K562 (cell line): ENCODE measurements at regions not wholly inside any gene's neighbourhood (a gene's known extent, or its start where the extent isn't known, plus 50 kb on each side); places are given as distances from the start of the nearest gene placed in this dataset.

Experiments used
- BRCA1 ChIP-seq, 2 experiments: fragments of 450-650 bp in 1 of 2; sonication (generic) in 1 of 2; formaldehyde crosslinking in 1 of 2; IDR thresholded peaks; 2 replicates each; pipeline versions ENCODE4 v1.5.0 to v1.6.1; 2017 to 2020; ENCODE audit warnings: mild to moderate bottlenecking in 1 of 2, missing genetic modification reagents in 1 of 2
- CBX2 ChIP-seq: fragments of 200-600 bp; sonication (generic); IDR thresholded peaks from one replicate; pipeline ENCODE4 v1.6.1; 2012; ENCODE audit warnings: mild to moderate bottlenecking, low read length, inconsistent platforms; ENCODE audit not compliant: insufficient read depth, poor library complexity, severe bottlenecking
- ETV1 ChIP-seq: fragments of 450-650 bp; conservative IDR thresholded peaks from 2 replicates; pipeline ENCODE4 v1.6.1; 2016; ENCODE audit warnings: missing genetic modification characterization, control low read depth, low read depth, missing compliant biosample characterization
- FOXA3 ChIP-seq, 2 experiments: fragments of 450-650 bp in 1 of 2; sonication (generic) in 1 of 2; formaldehyde crosslinking; IDR thresholded peaks in 1 of 2; conservative IDR thresholded peaks in 1 of 2; 2 replicates each; pipeline versions ENCODE4 v1.4.0 to v1.8.0; 2020 to 2022; ENCODE audit warnings: mild to moderate bottlenecking in 2 of 2, missing genetic modification reagents in 1 of 2
- GTF2F1 ChIP-seq: IDR thresholded peaks from 2 replicates; pipeline ENCODE4 v1.6.1; 2011; ENCODE audit warnings: low read depth, low read length, improper control_type of control experiment
- IRF9 ChIP-seq: fragments of 450-650 bp; IDR thresholded peaks from 2 replicates; pipeline ENCODE4 v1.6.1; 2016; ENCODE audit warnings: missing biosample characterization, missing genetic modification characterization
- KAT7 ChIP-seq: sonication (generic); formaldehyde crosslinking; IDR thresholded peaks from 2 replicates; pipeline ENCODE4 v1.8.0; 2022; ENCODE audit warnings: missing genetic modification reagents, mild to moderate bottlenecking, borderline replicate concordance
- L3MBTL2 ChIP-seq: fragments of 450-650 bp; IDR thresholded peaks from 2 replicates; pipeline ENCODE4 v1.6.1; 2016; ENCODE audit warnings: mild to moderate bottlenecking, moderate library complexity
- MNT ChIP-seq, 2 experiments: fragments of 450-650 bp; conservative IDR thresholded peaks; 2 replicates each; pipeline ENCODE4 v1.6.1; 2017; ENCODE audit warnings: mild to moderate bottlenecking in 2 of 2, moderate library complexity in 2 of 2
- NEUROD1 ChIP-seq: fragments of 150-350 bp; IDR thresholded peaks from 2 replicates; pipeline ENCODE4 v1.6.1; 2014; ENCODE audit warnings: borderline replicate concordance, low read length, low read depth; ENCODE audit not compliant: partially characterized antibody
- POLR2AphosphoS5 ChIP-seq: IDR thresholded peaks from 2 replicates; pipeline ENCODE4 v1.6.1; 2011; ENCODE audit warnings: mild to moderate bottlenecking, low read depth, low read length, moderate library complexity; ENCODE audit not compliant: control insufficient read depth, insufficient read depth
- POLR2G ChIP-seq: fragments of 200-400 bp; formaldehyde crosslinking; IDR thresholded peaks from 2 replicates; pipeline ENCODE4 v1.6.1; 2017; ENCODE audit warnings: low read depth, mild to moderate bottlenecking, antibody characterized with exemption, low read length, moderate library complexity
- RBBP5 ChIP-seq: fragments of 200-600 bp; sonication (generic); IDR thresholded peaks from 2 replicates; pipeline ENCODE4 v1.6.1; 2012; ENCODE audit warnings: borderline replicate concordance, mild to moderate bottlenecking, low read length, control low read depth, inconsistent platforms; ENCODE audit not compliant: insufficient read depth, poor library complexity, severe bottlenecking
- RBFOX2 ChIP-seq: fragments of 200-400 bp; formaldehyde crosslinking; IDR thresholded peaks from 2 replicates; pipeline ENCODE4 v1.6.1; 2017; ENCODE audit warnings: low read depth, mild to moderate bottlenecking, low read length, moderate library complexity
- RBM22 ChIP-seq: fragments of 200-400 bp; formaldehyde crosslinking; IDR thresholded peaks from 2 replicates; pipeline ENCODE4 v1.6.1; 2018; ENCODE audit warnings: low read length, low read depth; ENCODE audit not compliant: poor library complexity, severe bottlenecking
- SIN3A ChIP-seq, 2 experiments: fragments of 150-350 bp in 1 of 2; IDR thresholded peaks; 2 replicates each; pipeline ENCODE4 v1.6.1; 2011 to 2016; ENCODE audit warnings: borderline replicate concordance in 2 of 2, low read depth in 2 of 2, low read length in 2 of 2, mild to moderate bottlenecking in 2 of 2, moderate library complexity in 2 of 2; ENCODE audit not compliant: control insufficient read depth in 1 of 2
- ZKSCAN1 ChIP-seq: fragments of 150-350 bp; IDR thresholded peaks from 2 replicates; pipeline ENCODE4 v1.6.1; 2016; ENCODE audit warnings: low read depth, low read length
- ZNF511 ChIP-seq: sonication (generic); formaldehyde crosslinking; IDR thresholded peaks from 2 replicates; pipeline ENCODE4 v1.8.0; 2022; ENCODE audit warnings: mild to moderate bottlenecking, missing genetic modification reagents
- ZNF740 ChIP-seq, 3 experiments: fragments of 200-800 bp in 1 of 3; sonication (Bioruptor generic) in 1 of 3; sonication (generic) in 1 of 3; formaldehyde crosslinking in 1 of 3; IDR thresholded peaks; 2 replicates each; pipeline versions ENCODE4 v1.6.1 to v1.8.0; 2016 to 2022; ENCODE audit warnings: mild to moderate bottlenecking in 2 of 3, missing compliant biosample characterization in 2 of 3, missing genetic modification characterization in 2 of 3, missing genetic modification reagents in 1 of 3

- peak; percentile 77 for TF ChIP-seq RBM22
- TF ChIP-seq IRF9 (tag): no peak
- TF ChIP-seq GTF2F1: peak; percentile 4; the same call in 1 of the 2 replicates
- peak; percentile 65 for TF ChIP-seq ZNF740 (CRISPR knock-in tag; IDR thresholded peaks at IDR 0.05)
- no peak for TF ChIP-seq ZNF740 (tag; IDR thresholded peaks at IDR 0.05)
- peak in 1 of 2 experiments; percentile 61; a peak in 1 of 4 replicates for TF ChIP-seq FOXA3 (CRISPR knock-in tag; conservative IDR thresholded peaks at IDR 0.05 in 1 of 2, IDR thresholded peaks at IDR 0.05 in 1 of 2)
- TF ChIP-seq KAT7 (CRISPR knock-in tag): peak; percentile 71; the same call in 1 of the 2 replicates
- peak; percentile 77 for TF ChIP-seq POLR2G
- TF ChIP-seq ZKSCAN1: peak; percentile 36; the same call in 1 of the 2 replicates
- TF ChIP-seq CBX2: no peak
- peak; percentile 14 for TF ChIP-seq NEUROD1
- TF ChIP-seq BRCA1 (IDR thresholded peaks at IDR 0.05): no peak
- TF ChIP-seq BRCA1 (CRISPR knock-in tag; IDR thresholded peaks at IDR 0.05): no peak
- peak; percentile 26; the same call in 1 of the 2 replicates for TF ChIP-seq ZNF511 (CRISPR knock-in tag)
- TF ChIP-seq RBFOX2: peak; percentile 79
- TF ChIP-seq RBBP5: peak; percentile 60
- peak; percentile 86 for TF ChIP-seq POLR2AphosphoS5
- TF ChIP-seq SIN3A (IDR thresholded peaks at IDR 0.05; ENCODE audit: borderline replicate concordance in 2 of 2, control insufficient read depth in 1 of 2, low read depth in 2 of 2, low read length in 2 of 2): peak in 1 of 2 experiments; percentile 16; a peak in 1 of 4 replicates
- TF ChIP-seq L3MBTL2: peak; percentile 49; the same call in 1 of the 2 replicates
- TF ChIP-seq ETV1: peak; percentile 81
- peak in 1 of 2 experiments; percentile 26; a peak in 1 of 4 replicates for TF ChIP-seq MNT (conservative IDR thresholded peaks at IDR 0.05)
Measured at GRCh38 chr6:26233649-26234420, 131.2 kb upstream of the BTN3A2 start (continued).
